GM18858 (cell line): ENCODE measurements at regions not wholly inside any gene's neighbourhood (a gene's known extent, or its start where the extent isn't known, plus 50 kb on each side); places are given as distances from the start of the nearest gene placed in this dataset.
"Not testable (repeated sequence)": the region's sequence is repeated elsewhere in the genome, so short reads cannot be mapped to it uniquely, and the experiment has no call there.

Experiments used
- ATAC-seq: cut with Tn5 transposase; IDR thresholded peaks from one replicate; pipeline ENCODE4 v1.9.1; 2021; ENCODE audit not compliant: unreplicated experiment

DNA sequence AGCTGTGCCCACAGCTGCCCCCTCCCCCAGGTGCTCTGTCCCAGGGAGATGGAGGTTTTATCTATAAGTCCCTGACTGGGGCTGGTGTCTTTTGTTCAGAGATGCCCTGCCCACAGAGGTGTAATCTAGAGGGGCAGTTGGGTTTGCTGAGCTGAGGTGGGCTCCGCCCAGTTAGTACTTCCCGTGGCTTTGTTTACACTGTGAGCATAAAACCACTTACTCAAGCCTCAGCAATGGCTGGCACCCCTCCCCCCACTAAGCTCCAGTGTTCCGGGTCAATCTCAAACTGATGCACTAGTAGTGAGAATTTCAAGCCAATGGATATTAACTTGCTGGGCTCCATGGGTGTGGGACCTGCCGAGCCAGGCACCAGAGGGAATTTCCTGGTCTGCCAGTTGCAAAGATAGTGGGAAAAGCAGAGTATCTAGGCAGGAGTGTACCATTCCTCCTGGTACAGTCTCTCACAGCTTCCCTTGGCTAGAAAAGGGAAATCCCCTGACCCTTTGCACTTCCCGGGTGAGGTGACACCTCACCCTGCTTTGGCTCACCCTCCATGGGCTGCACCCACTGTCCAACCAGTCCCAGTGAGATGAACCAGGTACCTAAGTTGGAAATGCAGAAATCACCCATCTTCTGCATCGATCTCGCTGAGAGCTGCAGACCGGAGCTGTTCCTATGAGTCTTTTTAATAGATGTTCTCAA lies 509.6 kb downstream of the TMEM38B start:
- ATAC-seq, result not testable (repeated sequence)

DNA sequence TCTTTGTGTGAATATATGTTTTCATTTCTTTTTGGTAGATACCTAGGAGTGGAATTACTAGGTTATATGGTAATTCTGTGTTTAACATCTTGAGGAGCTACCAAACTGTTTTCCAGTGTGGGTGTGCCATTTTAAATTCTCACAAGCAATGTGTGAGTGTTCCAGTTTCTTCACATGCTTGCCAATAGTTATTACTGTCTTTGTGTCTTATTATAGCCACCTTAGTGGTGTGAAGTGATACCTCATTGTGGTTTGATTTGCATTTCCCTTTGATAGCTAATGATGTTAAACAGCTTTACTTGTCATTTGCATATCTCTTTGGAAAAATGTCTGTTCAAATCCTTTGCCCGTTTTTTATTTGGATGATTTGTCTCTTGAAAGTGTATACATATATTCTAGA lies 513.0 kb downstream of the TMEM38B start:
- no peak for ATAC-seq

DNA sequence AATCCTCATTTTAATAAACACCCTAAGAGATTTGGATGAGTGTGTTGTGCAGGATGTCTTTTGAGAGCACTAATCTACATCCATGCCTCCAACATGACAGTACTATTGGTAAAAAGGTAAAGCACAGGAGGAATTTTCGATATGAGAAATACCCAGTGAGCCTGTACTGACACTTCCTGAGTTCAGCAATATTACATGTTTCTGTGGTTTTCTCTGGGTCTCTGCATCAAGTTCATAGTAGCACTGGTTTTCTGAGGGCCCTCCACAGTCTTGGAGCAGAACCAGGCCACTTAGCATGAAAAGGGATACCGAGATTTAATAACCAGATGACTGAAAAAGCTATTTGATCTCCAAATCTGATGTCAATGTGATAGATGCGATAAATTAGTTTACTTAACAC lies 524.1 kb downstream of the TMEM38B start:
- no peak for ATAC-seq

DNA sequence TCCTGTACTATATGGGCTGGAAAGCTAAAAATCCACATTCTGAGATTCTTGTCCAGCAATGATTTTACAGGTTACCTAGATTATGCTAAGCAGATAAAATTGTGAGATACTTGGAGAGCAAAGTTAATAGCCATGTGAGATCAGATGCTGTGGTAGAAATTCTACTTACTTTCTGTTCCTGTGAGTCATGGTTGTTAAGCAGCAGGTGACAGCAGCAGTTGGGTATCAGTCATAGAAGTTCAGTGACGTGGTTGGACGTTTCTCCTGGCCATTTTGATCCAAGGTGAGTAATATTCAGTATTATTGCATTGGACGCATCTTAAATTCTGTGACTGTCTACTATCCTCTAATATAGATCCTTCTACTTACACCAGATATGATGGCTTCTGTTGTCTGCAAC lies 524.5 kb downstream of the TMEM38B start:
- no peak for ATAC-seq

DNA sequence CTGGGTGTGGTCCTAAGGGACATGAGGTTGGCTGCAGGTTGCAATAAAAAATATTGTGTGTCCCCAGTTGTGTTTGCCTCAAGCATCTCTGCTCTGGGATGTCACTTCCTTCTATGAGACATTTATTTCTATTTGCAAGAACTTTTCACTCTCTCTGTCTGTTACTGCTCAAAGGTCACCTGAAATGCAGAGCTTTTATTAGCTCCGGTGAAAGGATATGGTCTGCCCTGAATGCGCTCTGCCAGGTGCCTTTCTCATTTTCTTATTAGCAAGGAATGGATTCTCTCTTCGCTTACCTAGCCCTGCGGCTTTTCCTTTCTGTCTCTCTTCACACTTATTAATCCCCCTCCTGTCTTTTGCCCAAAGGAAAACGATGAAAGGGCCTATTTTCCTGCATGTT lies 526.1 kb downstream of the TMEM38B start:
- no peak for ATAC-seq

DNA sequence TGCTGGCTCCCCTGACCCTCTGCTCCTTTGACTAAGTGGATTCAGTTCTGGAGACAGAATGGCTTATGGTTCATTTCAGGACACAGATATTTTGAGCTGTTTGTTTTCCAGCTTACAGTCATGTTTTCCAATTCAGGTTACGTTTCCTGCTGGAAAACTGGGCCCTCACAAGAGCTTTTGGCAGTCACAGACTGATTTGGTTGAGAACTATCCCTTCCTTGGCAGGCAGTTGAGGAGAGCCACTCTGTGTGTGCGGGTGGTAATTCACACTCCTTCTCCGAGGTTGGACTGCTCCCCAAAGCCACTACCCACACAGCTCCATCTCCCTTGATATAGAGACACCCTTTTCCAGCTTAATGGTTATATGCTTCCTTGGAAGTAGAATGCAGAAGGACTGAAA lies 534.5 kb downstream of the TMEM38B start:
- ATAC-seq, result no peak

DNA sequence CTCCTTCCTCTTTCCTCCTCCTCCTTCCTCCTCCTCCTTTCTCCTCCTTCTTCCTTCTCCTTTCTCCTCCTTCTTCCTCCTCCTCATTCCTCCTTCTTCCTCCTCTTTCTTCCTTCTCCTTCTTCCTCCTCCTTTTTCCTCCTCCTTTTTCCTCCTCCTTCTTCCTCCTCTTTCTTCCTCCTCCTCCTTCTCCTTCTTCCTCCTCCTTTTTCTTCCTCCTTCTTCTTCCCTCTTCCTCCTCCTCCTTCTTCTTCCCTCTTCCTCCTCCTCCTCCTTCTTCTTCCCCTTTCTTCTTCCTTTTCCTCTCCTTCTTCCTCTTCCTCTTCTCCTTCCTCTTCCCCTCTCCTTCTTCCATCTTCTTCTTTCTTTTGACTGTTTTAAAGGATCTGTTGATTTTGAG lies 538.8 kb downstream of the TMEM38B start:
- no peak for ATAC-seq

DNA sequence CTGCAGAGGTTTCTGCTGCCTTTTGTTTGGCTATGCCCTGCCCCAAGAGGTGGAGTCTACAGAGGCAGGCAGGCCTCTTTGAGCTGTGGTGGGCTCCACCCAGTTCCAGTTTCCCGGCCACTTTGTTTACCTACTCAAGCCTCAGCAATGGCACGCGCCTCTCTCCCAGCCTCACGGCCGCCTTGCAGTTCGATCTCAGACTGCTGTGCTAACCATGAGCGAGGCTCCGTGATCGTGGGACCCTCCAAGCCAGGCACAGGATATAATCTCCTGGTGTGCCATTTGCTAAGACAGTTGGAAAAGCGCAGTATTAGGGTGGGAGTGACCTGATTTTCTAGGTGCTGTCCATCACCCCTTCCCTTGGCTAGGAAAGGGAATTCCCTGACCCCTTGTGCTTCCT lies 566.6 kb downstream of the TMEM38B start:
- not testable (repeated sequence) for ATAC-seq

DNA sequence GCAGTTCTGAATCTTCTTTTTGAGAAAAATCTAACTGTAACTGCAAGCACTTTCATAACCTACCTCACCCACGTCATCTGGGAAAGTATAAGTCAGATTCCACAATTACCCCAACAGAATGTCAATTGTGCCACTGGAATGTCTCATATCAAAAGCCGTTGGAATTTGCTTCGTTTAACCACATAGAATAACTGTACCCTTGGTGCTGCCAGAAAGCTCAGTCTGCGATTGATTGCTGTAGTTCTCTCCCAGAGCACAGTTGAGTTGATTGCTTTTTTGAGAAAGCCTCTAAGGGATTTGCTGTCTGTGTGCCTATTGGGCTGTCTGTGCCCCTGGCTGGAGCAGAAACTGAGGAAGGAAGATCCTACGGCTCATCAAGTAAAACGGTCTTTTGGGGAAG lies 583.6 kb downstream of the TMEM38B start:
- ATAC-seq, result no peak

DNA sequence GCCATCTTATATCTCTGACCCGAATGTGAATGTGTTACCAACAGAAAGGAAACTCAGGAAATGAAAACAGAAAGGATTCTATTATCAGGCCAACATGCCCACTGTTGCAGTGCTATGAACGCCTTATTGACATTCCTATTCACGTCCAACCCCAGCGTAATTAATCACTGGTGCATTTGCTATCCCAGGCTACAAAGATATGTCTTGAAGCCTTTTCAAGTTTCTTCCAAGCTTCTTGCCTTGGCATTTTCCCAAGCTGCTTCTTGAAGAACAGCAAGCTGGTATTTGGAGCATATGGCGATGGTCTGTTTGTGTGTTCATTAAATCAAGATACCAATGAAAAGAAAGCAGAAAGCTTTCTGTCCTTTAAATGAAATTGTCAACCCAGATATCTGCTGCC lies 579.2 kb upstream of the ZNF462 start:
- no peak for ATAC-seq

DNA sequence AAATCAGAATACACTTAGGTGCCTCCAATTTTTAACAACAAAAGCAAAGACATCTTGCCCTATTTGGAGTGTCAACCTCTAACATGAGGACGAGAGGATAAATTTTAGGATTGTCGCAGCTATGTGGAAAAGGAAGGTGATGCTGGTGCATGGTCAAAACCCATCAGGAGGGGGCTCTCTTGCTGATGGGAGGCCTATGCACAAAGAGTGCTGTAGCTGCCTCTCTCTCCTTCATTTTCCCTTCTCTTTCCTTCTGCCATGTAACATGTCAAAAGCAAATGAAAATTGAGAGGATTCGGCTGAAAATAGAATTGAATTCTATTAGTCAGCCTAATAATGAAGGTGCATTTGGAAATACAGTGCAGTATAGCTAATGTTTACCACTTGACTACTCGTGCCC lies 578.7 kb upstream of the ZNF462 start:
- no peak for ATAC-seq

DNA sequence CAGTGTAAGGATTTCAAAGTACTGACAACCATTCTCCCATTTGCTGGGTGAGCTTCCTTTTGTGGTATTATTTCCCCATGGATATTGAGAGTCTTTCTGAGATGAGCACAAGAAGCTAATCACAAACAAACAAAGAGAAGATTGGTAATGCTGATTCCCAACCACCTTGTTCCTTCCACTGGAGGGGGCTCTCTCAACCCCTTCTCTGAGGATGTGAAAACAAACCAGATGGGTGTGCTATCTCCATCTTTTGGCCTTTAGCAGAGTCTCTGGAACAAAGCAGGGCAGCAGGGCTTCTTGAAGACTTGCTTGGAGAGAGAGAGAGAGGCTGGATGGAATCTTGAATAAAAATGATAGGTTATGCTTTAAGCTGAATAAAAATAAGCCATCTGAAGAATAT lies 576.7 kb upstream of the ZNF462 start:
- no peak for ATAC-seq

DNA sequence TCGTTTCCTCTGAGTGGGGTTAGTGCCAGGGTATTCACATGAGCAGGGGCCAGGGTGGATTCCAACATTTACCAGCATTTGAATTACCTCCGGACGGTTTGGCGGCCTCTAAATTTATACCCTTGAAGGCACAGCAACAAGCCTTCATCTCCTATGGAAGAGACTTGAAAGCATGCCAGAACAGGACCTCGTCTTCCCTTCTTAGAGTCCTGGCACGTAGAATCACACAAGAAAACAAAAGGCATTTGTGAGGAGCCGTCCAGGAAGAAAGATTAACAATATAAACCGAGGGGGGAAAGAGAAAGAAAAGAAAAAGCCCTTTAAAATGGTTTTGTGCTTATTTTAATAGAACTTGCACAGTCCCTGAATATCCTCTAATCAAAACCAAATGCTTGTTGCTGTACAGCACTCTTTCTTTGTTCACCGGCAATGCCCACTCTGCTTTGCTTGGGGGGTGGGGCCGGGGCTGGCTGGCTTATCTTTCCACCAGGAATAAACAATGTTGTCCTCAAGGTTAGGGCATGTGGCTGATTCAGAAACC lies 575.8 kb upstream of the ZNF462 start:
- no peak for ATAC-seq

DNA sequence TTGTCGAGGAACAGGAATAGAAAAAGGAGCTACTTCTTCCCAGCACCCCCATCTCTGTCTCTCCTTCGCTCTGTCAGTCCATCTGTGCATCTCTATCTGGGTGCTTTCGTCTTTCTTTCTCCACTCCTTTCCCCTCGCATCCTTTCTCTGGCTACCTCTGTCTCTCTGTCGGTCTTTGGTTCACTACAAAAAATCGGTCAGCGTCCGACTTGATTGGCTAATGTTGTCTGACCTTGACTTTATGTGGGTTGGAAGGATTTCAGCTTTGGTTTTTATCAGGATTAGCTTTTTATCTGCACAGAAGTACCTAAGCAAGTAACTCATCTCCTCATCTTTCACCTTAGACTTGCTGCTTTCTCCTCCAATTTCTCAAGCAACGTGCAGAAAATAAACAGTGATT lies 575.2 kb upstream of the ZNF462 start:
- no peak for ATAC-seq

DNA sequence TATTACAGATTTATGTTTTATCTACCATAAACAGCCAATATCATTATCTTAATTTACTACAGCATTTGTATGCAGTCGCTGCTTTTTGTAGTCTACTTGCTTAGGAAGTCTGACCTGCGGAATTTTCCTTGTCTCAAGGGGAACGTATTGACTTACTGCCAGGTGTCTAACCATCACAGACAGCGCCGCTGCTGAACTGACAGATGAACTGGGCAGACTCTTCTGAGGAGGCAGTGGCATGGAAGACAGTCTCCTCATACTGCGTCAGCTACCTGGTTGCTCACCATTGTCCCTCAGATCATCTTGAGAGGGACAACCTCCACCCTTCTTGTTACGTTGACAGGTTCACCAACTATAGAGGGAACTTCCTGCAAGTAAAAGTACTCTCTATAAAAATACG lies 574.3 kb upstream of the ZNF462 start:
- ATAC-seq, result no peak

DNA sequence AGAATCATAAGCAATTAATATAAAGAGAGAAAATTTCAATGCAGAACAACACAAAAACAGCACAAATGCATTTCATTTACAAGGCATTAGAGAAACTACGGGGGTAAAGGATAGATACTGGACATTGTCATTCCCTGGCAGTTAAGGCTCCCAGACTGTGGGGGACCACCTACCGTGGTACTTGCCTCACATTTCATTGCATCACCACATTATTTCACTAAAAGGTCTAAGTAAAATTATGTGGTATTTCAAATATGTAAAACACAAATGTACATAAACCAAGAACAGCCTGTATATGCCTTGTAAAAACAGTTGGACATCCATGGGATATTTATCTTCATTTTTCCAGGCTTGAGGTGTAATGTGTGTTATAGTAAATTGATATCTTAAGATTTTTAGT lies 571.2 kb upstream of the ZNF462 start:
- no peak for ATAC-seq

DNA sequence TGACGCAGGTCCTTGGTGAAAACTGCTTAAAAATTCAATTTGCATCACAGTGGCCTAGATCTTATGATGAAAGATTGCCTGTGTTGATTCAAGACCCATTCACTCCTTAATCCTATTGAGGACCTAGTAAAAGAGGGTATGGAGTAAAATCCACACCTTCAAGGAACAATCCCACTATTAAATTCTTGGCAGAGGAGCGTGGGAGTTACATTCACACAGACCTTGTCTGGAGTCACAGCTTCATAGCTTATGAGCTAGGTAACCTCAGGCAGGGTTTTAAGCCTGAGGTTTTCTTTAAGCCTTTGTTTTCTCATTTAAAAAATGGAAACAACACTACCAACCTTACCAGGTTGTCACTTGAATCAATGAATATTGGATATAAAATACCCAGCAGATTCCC lies 566.5 kb upstream of the ZNF462 start:
- no peak for ATAC-seq

DNA sequence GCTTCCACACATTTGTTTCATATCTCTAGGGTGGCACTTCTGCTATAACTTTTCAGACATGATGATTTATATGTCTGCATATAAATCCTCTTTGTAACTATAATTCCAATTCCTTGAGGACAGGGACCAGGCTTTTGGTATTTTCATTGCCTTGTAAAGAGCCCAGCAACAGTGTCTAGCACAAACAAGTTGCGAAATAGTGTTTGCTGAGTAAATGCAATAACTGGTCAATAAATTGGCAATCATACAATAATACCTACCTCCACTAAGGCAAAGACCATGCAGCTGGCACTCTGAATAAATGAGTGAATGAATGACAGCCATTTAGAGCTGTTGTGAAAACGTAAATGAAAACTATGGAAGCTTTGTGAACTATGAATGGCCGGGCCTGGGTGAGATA lies 564.0 kb upstream of the ZNF462 start:
- no peak for ATAC-seq

DNA sequence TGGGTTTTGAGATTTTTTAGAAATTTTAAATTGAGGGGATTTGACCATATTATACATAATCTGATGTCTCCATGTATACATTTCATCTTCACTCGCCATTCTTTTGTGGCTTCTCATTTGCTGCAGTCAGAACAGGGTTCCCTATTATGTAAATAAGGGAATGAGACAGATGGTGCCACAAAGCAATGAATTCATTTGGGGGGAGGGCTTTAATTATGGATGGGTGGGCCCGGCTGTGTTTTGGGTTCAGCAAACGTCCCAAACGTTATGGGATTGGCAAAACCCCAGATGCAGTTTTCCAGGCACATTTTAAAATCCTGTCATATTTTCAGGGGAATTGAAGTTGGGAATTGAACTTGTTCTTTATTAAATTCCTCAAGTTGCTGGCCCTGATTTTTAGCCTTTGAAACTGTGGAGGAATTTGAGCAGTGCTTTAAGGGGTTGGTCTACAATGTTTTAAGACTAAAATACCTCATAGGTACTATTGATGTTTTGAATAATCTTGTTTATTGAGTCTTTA lies 558.5 kb upstream of the ZNF462 start:
- no peak for ATAC-seq

DNA sequence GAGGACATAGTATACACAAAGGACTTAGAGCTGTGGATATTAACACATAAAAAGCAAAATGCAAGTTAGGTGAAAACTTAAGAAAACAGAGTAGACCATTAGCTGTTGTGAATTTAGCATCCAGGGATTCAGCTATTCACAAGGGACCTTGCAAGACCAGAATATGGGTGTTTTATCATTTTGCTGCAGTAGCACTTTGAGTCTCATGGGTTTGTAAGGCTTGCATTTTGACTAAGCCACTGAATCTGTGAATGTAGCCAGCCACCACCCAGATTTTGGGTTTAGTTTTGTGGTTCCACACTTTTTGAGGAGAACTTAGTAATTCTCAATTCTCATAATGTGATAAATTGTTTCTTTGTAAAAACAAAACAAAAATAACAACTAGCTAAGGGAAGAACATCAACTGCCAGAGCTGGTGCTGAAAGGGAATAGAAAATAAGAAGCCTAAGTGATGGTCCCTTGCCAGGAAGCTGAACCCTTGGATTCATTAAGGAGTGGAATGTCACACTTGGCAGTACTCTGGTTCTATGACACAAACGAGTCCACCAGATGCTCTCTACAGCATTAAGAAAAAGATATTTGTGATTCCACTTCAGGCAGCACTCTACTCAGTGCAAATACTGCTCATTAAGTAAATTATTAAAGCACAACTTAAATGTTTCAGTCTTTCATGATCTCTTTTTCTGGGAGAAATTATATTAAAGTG lies 557.4 kb upstream of the ZNF462 start:
- no peak for ATAC-seq

DNA sequence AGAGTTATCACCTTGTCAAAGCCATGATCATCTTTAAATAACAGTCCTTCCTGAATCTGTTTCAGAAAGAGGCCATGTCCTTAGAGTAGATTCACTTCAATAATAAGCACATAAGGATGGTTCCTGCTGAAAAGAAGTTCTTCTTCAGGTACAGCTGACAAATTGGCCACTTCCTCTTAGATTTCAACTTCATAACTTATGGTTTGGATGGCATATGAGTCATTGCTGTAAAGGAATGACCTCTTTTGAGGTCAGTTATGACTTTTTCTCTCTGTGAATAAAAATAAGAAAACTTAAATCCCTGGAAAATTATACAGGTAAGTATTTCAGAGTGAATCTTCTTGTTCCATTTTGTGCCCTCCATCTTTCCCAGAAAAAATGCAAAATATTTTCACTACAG lies 555.3 kb upstream of the ZNF462 start:
- ATAC-seq, result no peak

DNA sequence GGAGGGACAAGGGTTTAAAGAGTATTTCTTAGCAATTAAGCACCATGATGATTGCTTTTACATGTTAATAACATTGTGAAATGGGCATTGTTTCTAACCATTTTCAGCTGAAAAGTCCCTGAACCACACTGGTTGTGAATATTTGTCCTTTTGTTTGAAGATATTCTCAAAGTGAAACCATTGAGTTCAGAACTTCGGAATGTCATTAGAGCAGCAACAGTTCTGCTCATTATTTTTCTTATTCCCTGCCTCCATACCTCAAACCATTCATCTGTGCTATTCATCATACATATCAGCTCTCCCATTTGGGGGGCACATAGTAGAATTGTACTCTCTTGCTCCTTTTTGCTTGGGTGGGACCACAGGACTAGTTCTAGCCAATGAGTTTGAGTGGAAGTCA lies 553.0 kb upstream of the ZNF462 start:
- ATAC-seq, result no peak
